ENCODE measurements at regions not wholly inside any gene's neighbourhood (a gene's known extent, or its start where the extent isn't known, plus 50 kb on each side); places are given as distances from the start of the nearest gene placed in this dataset.

GRCh38 chr3:127374086-127375010 lies 86.5 kb upstream of the PRR20G start:
- no peak for DNase-seq (ENCODE audit: low spot score)

DNA sequence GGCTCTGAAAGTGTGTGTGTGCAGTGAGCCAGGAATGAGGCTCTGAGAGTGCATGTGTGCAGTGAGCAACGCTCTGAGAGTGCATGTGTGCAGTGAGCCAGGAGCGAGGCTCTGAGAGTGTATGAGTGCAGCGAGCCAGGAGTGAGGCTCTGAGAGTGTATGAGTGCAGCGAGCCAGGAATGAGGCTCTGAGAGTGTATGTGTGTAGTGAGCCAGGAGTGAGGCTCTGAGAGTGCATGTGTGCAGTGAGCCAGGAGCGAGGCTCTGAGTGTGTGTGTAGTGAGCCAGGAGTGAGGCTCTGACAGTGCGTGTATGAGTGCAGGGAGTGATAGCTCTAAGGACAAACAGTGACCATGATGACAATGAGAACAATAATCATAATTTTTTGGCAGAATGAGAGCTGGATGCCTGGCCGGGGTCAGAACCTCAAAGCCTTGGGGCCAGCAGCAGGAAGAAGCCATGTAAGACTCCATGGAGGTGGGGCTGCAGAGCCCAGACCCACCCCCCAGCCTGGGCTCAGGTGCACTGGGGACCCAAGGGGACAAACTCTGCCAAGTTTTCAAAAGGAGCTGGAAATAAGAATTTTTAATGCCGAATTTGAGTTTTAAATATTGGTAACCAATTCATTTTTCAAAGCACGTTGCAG lies 85.7 kb upstream of the PRR20G start:
- no peak for DNase-seq (ENCODE audit: low spot score)

DNA sequence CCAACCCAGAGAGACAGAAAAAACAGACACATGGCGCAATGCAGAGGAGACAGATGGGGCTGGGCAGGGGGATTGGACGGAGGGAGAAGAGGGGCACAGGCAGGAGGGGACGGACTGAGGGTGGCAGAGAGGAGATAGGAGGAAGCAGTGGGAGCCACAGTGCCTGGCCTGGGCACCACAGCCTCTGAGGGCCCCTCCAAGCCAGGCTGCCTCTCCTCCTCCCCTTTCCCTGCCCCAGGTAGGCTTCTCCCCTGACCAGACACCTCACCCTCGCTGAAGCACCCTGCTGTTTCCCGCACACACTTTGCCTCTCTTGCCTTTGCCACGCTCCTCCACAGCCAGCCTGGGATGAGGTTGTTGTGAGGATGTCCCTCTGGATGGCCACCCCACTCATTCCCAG lies 84.0 kb upstream of the PRR20G start:
- DNase-seq (ENCODE audit: low spot score): no peak

DNA sequence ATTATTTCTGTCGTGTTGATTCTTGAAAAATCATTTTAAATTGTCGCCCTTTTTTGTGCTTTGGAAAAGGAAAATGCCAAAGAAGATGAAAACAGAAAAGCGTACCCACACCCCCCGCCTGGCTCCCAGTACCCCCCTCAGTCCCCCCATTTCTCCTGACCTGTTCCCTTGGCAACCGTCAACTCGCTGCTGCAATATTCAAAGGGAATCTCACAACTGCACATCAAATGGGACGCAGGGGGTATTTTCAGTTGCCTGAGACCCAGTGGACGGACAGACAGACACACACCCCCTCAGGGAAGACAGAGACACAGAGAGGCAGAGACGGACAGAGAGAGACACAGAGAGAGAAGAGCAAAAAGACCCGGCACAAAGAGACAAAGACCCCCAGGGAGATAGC lies 83.5 kb upstream of the PRR20G start:
- no peak for DNase-seq (ENCODE audit: low spot score)

DNA sequence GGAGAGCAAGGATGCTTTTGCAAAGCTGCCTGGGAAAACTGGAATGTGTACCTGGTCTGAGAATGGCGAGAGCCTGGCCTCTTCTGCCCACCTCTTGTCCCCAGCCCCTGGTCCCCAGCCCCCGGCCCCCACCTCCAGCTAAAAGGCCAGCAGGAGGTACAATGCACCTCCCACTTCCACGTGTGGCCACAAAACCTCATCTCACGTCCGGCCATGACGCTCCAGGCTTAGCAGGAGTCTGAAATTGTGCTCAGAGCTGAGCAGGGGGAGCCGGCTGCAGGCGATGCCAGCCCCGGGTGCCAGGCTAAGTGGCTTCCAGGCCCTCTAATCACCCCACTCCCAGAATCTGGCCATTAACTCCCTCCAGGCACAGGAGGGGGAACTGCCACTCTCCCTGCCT lies 83.1 kb upstream of the PRR20G start:
- DNase-seq (ENCODE audit: low spot score): no peak

GRCh38 chr3:127369356-127369935 lies 81.6 kb upstream of the PRR20G start:
- DNase-seq (ENCODE audit: low spot score): no peak

- DNase-seq (ENCODE audit: low spot score): no peak
Measured at GRCh38 chr3:127368186-127369032, 80.6 kb upstream of the PRR20G start.

- no peak for DNase-seq (ENCODE audit: low spot score)
Measured at GRCh38 chr3:127367593-127367992, 79.7 kb upstream of the PRR20G start.

DNA sequence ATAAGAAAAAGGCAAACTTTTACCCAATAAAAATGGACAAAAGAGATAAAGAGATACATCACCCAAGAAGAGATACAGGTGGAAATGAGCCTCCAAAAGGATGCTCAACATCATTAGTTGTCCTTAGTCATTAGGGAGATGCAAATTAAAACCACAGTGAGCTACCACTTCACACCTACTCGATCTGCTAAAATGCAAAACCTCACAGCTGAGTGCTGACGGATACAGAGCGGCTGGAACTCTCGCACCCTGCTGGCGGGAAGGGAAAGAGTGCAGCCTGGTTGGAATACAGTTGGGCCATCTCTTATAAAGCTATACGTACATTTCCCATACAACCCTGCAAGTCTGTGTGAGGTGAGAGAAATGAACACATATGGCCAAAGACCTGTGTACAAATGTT lies 78.5 kb upstream of the PRR20G start:
- DNase-seq (ENCODE audit: low spot score): no peak

DNA sequence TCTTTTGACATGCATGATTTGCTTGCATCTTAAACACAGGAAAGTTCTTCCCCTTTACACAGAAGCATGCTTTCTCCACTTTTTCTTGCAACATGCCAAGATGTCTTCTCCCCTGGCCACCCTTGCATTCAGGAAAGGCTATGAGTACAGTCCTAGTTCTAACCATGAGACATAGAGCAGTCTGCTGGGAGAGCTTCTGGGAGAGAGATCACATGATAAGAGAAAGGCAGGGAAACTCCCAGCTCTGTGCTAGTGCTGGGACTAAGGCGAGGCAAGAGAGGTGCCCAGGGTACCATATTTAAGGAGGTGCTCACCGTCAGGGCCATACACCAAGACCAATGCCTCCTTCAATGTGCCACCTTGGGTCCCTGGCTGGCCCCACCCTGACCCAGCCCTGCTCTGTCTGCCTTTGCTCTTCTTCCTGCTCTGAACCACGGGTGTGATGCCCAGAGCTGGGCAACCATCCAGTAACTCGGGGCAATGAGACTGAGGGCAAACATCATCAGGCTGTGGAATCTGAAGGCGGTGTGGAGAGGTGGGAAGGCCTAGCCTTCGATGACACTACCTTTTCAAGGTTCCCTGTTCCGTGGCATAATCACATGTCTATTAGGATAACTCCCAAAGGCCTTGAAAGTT lies 77.4 kb upstream of the PRR20G start:
- DNase-seq (ENCODE audit: low spot score): no peak

DNA sequence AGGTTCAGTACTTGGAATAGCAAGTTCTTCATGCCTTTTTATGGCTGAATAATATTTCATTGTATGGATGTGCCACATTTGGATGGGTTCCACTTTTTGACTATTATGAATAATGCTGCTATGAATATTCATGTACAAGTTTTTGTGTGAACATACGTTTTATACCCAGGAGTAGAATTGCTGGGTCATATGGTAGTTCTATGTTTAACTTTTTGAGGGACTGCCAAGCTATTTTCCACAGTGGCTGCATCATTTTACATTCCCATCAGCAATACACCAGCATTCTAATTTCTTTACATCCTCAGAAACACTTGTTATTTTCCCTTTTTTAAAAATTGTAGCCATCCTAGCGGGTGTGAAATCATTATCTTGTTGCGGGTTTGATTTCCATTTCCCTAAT lies 76.0 kb upstream of the PRR20G start:
- no peak for DNase-seq (ENCODE audit: low spot score)

GRCh38 chr3:127363171-127363570 lies 75.3 kb upstream of the PRR20G start:
- DNase-seq (ENCODE audit: low spot score): no peak

GRCh38 chr3:127360647-127361046 lies 72.8 kb upstream of the PRR20G start:
- no peak for DNase-seq (ENCODE audit: low spot score)

GRCh38 chr3:127358641-127359040 lies 70.8 kb upstream of the PRR20G start:
- DNase-seq (ENCODE audit: low spot score): no peak

GRCh38 chr3:127356381-127356780 lies 68.5 kb upstream of the PRR20G start:
- DNase-seq (ENCODE audit: low spot score): no peak

DNA sequence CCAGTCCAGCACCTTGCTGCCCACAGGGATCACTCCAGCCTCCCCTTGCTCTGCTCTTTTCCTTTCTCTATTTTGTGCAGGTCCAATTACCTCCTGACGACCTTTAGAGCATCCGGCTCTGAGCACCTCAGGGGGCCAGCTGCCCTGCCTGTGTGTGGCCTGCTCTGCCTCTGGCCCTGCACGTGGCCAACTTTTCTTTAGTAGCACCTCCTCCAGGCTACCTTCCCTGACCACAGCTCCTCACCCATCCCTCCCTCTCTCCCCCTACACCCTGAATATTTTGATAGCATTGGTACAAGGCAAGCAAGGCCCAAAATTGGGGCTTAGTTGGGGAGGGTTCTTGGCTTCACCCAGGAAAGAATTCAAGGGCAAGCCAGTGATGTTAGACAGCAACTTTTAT lies 66.9 kb upstream of the PRR20G start:
- no peak for DNase-seq (ENCODE audit: low spot score)

GRCh38 chr3:127352612-127353011 lies 64.8 kb upstream of the PRR20G start:
- no peak for DNase-seq (ENCODE audit: low spot score)

DNA sequence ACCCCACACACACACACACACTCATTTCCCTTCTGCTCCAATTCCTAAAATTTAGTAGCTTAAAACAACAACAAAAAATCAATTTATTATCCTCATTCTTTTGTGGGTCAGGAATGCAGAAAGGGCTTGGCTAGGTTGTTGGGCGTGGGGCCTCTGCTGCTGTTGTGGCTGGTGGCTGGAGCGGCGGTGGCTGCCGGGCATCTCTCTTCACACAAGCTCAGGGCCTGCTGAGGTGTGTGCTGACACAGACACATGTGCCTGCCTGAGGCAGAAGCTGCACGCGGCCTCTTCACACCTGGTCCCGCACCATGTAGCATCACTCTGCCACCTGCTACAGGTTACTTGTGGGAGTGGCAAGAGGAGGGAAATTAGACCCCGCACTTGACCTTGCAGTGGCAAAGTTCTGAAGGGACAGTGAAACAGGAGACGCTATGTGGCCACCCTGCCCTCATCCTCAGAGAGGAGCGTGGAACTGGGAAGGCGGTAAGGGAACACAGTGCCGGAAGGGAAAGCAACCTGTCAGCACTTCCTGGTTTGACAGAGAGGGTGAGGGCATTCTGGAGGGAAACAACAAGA lies 64.0 kb upstream of the PRR20G start:
- no peak for DNase-seq (ENCODE audit: low spot score)

GRCh38 chr3:127351321-127351720 lies 63.5 kb upstream of the PRR20G start:
- DNase-seq (ENCODE audit: low spot score): no peak

- no peak for DNase-seq (ENCODE audit: low spot score)
Measured at GRCh38 chr3:127350172-127351050, 62.6 kb upstream of the PRR20G start.
